Fibroblast of mammary gland (primary cell): ENCODE measurements at regions not wholly inside any gene's neighbourhood (a gene's known extent, or its start where the extent isn't known, plus 50 kb on each side); places are given as distances from the start of the nearest gene placed in this dataset.
"Not testable (repeated sequence)": the region's sequence is repeated elsewhere in the genome, so short reads cannot be mapped to it uniquely, and the experiment has no call there.

Experiments
- DNase-seq: peaks from one replicate; pipeline ENCODE4 v3.0.0-alpha.2; 2010; ENCODE audit warnings: low read depth
- H3K4me3 ChIP-seq: 2 replicates; pipeline ENCODE4 v1.5.1; 2011; ENCODE audit warnings: low read depth, mild to moderate bottlenecking, low read length, moderate library complexity; ENCODE audit not compliant: control insufficient read depth
- CTCF ChIP-seq: conservative IDR thresholded peaks from 2 replicates; pipeline ENCODE4 v1.5.1; 2011; ENCODE audit warnings: low read depth, low read length, inconsistent platforms; ENCODE audit not compliant: control insufficient read depth, insufficient read depth

GRCh38 chr14:105962532-105962931 lies 436.1 kb downstream of the TMEM121 start:
- no peak for DNase-seq
- TF ChIP-seq CTCF = no peak
- no peak overlapping the region for H3K4me3 ChIP-seq

- H3K4me3 ChIP-seq = no peak overlapping the region
- no peak for TF ChIP-seq CTCF
- DNase-seq = no peak
Measured at GRCh38 chr14:105968291-105968690, 441.9 kb downstream of the TMEM121 start.

GRCh38 chr14:105969026-105969425 lies 442.6 kb downstream of the TMEM121 start:
- not testable (repeated sequence) for DNase-seq, H3K4me3 ChIP-seq

GRCh38 chr14:105970821-105971220 lies 444.4 kb downstream of the TMEM121 start:
- not testable (repeated sequence) for DNase-seq, H3K4me3 ChIP-seq

- no peak for DNase-seq
- TF ChIP-seq CTCF = no peak
- H3K4me3 ChIP-seq = no peak overlapping the region
Measured at GRCh38 chr14:105971593-105972500, 445.5 kb downstream of the TMEM121 start.

- H3K4me3 ChIP-seq = no peak overlapping the region
- DNase-seq = no peak
- no peak for TF ChIP-seq CTCF
Measured at GRCh38 chr14:105974902-105975301, 448.5 kb downstream of the TMEM121 start.

- H3K4me3 ChIP-seq = no peak overlapping the region
- DNase-seq = no peak
- no peak for TF ChIP-seq CTCF
Measured at GRCh38 chr14:105978618-105979295, 452.4 kb downstream of the TMEM121 start.
